ENCODE measurements at regions not wholly inside any gene's neighbourhood (a gene's known extent, or its start where the extent isn't known, plus 50 kb on each side); places are given as distances from the start of the nearest gene placed in this dataset.

DNA sequence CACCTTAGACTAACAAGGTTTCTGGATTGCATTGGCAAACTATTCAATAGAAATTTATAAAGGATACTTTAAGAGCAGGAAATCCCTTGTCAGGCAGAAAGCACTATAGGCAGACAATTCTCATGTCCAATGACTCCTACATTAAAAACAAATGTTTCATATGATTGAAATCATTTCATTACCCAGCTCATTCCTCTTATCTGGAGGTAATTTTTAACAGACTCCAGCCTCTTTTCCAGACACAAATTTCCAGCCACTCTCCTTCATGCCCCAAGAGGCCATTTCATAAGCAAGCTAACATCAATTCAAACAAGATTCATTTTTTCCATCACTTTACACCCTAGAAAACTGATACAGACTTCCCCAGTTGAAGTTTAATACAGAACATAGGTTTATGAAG, 495.1 kb upstream of the FRG1 start:
- H3K27ac ChIP-seq: no peak overlapping the region
- TF ChIP-seq, protein P1, sequence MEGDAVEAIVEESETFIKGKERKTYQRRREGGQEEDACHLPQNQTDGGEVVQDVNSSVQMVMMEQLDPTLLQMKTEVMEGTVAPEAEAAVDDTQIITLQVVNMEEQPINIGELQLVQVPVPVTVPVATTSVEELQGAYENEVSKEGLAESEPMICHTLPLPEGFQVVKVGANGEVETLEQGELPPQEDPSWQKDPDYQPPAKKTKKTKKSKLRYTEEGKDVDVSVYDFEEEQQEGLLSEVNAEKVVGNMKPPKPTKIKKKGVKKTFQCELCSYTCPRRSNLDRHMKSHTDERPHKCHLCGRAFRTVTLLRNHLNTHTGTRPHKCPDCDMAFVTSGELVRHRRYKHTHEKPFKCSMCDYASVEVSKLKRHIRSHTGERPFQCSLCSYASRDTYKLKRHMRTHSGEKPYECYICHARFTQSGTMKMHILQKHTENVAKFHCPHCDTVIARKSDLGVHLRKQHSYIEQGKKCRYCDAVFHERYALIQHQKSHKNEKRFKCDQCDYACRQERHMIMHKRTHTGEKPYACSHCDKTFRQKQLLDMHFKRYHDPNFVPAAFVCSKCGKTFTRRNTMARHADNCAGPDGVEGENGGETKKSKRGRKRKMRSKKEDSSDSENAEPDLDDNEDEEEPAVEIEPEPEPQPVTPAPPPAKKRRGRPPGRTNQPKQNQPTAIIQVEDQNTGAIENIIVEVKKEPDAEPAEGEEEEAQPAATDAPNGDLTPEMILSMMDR (conservative IDR thresholded peaks at IDR 0.05): no peak

DNA sequence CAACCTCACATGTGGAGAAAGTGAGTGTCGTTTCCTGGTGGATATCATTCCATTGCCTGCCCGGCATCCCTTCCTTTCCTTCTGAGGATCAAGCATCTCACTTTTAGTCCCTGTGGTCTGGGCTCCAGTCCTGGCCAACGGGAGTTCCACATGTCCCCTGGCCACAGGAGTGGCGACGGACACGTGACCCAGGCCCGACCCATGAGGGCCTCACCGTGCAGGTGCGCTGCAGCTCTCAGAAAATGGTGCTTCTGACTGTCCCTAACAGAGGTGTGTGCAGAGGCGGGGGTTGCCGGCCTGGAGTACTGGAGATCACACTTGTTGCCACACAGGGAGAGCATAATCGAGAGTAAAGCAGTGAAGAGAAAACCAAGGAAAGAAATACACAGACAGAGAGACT, 476.9 kb upstream of the FRG1 start:
- TF ChIP-seq, protein P1 (conservative IDR thresholded peaks at IDR 0.05): no peak

DNA sequence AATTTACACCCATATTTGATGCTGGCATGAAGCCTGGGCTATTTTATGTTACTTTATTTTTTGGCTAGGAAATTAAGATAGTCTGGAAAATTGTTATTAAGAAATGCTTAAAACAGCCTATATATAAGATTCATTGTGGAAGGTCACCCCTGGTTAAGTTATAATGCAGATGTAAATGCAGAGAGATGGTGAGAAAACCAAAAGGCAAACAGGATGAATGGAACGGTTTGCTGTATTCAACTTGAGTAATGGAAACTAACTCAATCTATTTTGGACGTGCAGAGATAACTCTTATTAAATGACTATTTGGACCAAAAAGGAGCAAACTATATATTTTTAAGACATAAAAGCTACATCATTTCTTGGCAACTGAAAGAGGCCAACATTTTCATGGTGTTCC, 446.3 kb upstream of the FRG1 start:
- TF ChIP-seq, protein P1 (conservative IDR thresholded peaks at IDR 0.05): no peak
- no peak overlapping the region for H3K27ac ChIP-seq

More for the DNA sequence above, 476.9 kb upstream of the FRG1 start:
- H3K27ac ChIP-seq: no peak overlapping the region

DNA sequence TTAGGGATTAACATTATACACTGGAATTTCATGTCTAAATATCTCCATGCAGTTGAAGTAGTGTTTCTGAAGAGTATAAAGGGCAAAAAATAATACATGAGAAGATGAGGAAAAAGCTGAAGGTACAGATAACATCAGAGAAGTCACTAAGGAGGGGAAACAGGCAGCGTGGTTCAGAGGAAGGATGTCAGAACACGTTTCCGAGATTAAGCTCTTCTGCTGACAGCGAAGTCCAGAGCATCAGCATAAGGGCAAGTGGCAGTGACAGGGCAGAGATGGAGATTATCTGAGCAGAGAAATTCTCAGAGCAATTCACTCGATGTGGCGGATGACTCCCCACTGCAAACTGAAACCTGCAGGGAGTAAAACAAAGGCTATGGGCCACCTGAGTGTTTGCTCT, 443.2 kb upstream of the FRG1 start:
- no peak overlapping the region for H3K27ac ChIP-seq
- TF ChIP-seq, protein P1 (conservative IDR thresholded peaks at IDR 0.05): no peak

DNA sequence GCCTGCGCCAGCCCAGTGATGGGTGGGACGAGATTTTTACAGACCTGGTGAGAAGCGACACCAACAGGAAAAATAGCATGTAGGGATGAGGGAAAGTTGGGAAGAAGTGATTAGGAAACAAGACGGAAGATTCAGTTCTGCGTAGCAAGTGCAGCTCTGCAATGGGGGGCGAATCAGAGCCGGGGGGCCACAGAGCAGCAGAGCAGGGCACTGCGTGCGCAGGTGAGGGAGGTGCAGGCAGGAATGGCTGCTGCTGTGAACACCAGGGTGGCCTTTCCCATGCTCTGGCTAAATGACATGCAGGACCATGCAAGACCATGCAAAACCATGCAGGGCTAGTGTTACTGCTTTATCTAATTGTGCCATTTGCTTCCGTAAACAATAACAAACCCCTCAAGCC, 442.7 kb upstream of the FRG1 start:
- H3K27ac ChIP-seq: no peak overlapping the region
- TF ChIP-seq, protein P1 (conservative IDR thresholded peaks at IDR 0.05): no peak

DNA sequence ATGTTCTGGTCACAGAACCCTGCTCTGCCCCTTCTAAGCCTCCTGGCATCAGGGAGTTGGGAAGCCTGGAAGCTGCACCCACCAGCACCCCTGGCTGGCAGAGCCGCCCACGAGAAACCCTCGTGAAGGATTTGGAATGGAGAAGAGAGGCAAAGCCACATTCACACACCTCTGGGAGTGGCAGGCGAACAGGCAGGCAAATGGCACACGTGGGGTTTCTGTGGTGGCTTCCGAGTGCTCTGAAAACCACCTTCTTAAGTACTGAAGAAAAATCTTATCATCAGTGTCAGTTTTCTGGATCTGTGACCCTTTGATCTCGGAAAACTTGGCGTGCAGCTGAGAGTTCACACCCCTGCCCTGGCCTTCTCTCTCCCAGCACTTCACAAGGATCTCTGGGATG, 442.2 kb upstream of the FRG1 start:
- H3K27ac ChIP-seq: no peak overlapping the region
- TF ChIP-seq, protein P1 (conservative IDR thresholded peaks at IDR 0.05): no peak

DNA sequence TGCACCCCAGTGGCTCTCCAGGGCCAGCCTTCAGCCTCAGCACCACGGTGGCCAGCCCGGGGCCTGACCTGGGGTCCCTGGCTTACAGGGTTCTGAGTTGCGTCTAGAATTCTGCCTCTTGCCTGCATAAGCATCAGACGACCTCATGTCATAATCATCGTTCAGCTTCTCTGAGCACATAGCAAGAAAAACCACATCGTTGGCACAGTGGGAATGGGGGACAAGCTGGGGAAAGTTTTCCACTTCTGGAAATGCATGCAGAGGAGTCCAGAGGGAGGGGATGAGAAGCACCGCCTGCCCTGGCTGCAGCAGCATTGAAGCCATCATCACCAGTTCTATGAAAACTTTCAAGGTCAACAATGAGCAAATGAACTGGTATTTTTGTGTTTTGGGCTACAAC, 441.0 kb upstream of the FRG1 start:
- TF ChIP-seq, protein P1 (conservative IDR thresholded peaks at IDR 0.05): no peak
- no peak overlapping the region for H3K27ac ChIP-seq

DNA sequence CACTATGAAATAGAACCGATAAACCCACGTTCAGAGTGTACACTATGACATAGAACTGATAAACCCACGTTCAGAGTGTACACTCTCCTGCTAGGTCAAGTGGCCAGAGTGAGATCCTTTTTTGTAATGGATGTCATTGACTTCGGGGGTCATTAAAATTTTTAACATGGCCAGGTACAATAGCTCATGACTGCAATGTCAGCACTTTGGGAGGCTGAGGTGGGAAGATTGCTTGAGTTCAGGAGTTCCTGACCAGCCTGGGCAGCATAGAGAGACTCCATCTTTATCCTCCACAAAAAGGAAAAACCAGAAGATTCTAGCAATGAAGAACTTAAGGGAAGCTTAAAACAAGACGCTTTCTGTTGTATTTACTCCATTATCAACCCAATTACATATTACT, 439.7 kb upstream of the FRG1 start:
- no peak overlapping the region for H3K27ac ChIP-seq
- TF ChIP-seq, protein P1 (conservative IDR thresholded peaks at IDR 0.05): no peak

Measured in VCaP (cell line).